ENCODE measurements at regions not wholly inside any gene's neighbourhood (a gene's known extent, or its start where the extent isn't known, plus 50 kb on each side); places are given as distances from the start of the nearest gene placed in this dataset.
A peak's percentile ranks its signal among the peaks of the same experiment; 100 is the strongest.

DNA sequence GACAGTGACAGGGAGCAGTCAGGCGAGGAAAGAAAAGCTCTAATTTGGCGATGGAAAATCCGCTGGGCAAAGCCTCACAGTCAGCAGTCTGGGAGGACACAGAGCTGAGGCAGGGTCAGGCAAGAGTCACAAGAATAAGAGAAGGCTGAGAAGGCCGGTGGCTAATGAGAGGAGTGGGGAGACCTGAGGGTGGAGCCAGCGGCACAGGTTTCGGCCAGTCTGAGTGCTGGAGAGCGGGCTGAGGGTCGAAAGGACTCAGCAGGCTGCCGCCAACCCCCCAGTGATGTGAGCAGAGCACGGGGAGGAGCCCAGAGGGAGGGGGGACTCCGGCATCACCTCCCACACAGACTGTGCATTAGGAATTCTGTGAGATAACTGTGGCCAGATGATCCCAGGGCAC is 500.6 kb upstream of the MYT1L start:
- Histone ChIP-seq H3K18ac (ENCODE audit: extremely low read depth, low read length) (no peak overlapping the region), H2BK20ac (ENCODE audit: low read length) (no peak overlapping the region), H3K9ac (replicated peaks in 1 of 4; ENCODE audit: extremely low read depth in 1 of 4, low read depth in 3 of 4, low read length in 3 of 4) (no peak overlapping the region; a peak in 1 of 7 replicates), H3K23ac (ENCODE audit: insufficient read length) (no peak overlapping the region), H3K14ac (ENCODE audit: insufficient read length) (no peak overlapping the region), H3K79me2 (ENCODE audit: control insufficient read depth in 1 of 2, insufficient read depth in 2 of 2, low read length in 2 of 2) (no peaks in the 10 kb centered on the region), H3K4me3 (ENCODE audit: extremely low read depth in 1 of 4, insufficient read depth in 2 of 4, low read depth in 3 of 4, low read length in 4 of 4) (no peak overlapping the region), H3K9me3 (ENCODE audit: insufficient read depth in 2 of 2, low read depth in 1 of 2, low read length in 1 of 2) (no peaks in the 10 kb centered on the region), H4K91ac (replicated peaks; ENCODE audit: insufficient read length, low read length) (no peak overlapping the region), H2BK5ac (ENCODE audit: low read depth, low read length) (no peak overlapping the region), H2BK12ac (ENCODE audit: low read depth, low read length) (no peak overlapping the region), H3K4me1 (replicated peaks in 1 of 4; ENCODE audit: control insufficient read depth in 3 of 4, insufficient read depth in 4 of 4, low read length in 3 of 4) (no peaks in the 10 kb centered on the region), H3K23me2 (ENCODE audit: low read depth, low read length) (no peaks in the 10 kb centered on the region), H3K4ac (replicated peaks; ENCODE audit: insufficient read length, low read depth, low read length) (no peak overlapping the region), H4K8ac (ENCODE audit: extremely low read depth, insufficient read depth, low read length) (no peak overlapping the region), H4K20me1 (replicated peaks in 1 of 2; ENCODE audit: control insufficient read depth in 1 of 2, insufficient read depth in 2 of 2, low read length in 2 of 2) (no peaks in the 10 kb centered on the region), H3K27me3 (replicated peaks in 1 of 4; ENCODE audit: control insufficient read depth in 3 of 4, extremely low read depth in 1 of 4, insufficient read depth in 3 of 4, low read length in 3 of 4) (no peaks in the 10 kb centered on the region), H2BK15ac (ENCODE audit: low read length) (no peak overlapping the region), H2AK5ac (ENCODE audit: low read depth, low read length) (no peak overlapping the region), H3K4me2 (ENCODE audit: insufficient read depth in 1 of 2, low read depth in 2 of 2, low read length in 2 of 2) (no peak overlapping the region), H3K27ac (ENCODE audit: low read depth, low read length) (no peak overlapping the region), H3K79me1 (ENCODE audit: low read depth, low read length) (no peaks in the 10 kb centered on the region), H2AFZ (ENCODE audit: low read length) (no peak overlapping the region), H3K36me3 (ENCODE audit: control insufficient read depth in 2 of 4, insufficient read depth in 4 of 4, low read length in 3 of 4) (no peaks in the 10 kb centered on the region), H4K5ac (ENCODE audit: insufficient read length, low read depth, low read length) (no peak overlapping the region), H2BK120ac (replicated peaks; ENCODE audit: low read depth, low read length) (no peak overlapping the region), H3K56ac (replicated peaks; ENCODE audit: insufficient read length, low read depth, low read length) (no peak overlapping the region)
- FAIRE-seq (no peak), DNase-seq (ENCODE audit: low read depth in 1 of 2, low spot score in 2 of 2) (peak in 1 of 2 experiments; percentile 49)
- WGBS, 2 experiments (ENCODE audit: extremely low coverage in 1 of 2, insufficient coverage in 1 of 2, insufficient read length in 1 of 2, insufficient replicate concordance in 2 of 2, low coverage in 1 of 2, low lambda C conversion rate in 2 of 2, missing lambda C conversion rate in 1 of 2): 66% methylated on average over 11 of the region's 11 CpGs; no CpG with 5 or more reads in 1 of the 2 experiments
- TF ChIP-seq CTCF (IDR thresholded peaks at IDR 0.05; ENCODE audit: control extremely low read depth in 1 of 3, insufficient read depth in 1 of 3, low read depth in 1 of 3, low read length in 3 of 3): peak in 2 of 3 experiments; percentile 2 to 14; a peak in 1 of 4 replicates
- TF ChIP-seq MAFK (IDR thresholded peaks at IDR 0.05; ENCODE audit: low read depth, low read length): no peak
- TF ChIP-seq TCF12 (IDR thresholded peaks at IDR 0.05; ENCODE audit: low read depth, low read length): no peak
- 0 out of 2 replicates have a peak, but pooled peaks have one; percentile 36 for TF ChIP-seq E2F6 (IDR thresholded peaks at IDR 0.05)
- no peak for TF ChIP-seq CEBPB (IDR thresholded peaks at IDR 0.05; ENCODE audit: low read depth, low read length)
- no peak for TF ChIP-seq HDAC2 (IDR thresholded peaks at IDR 0.05; ENCODE audit: borderline replicate concordance in 1 of 2, low read depth in 2 of 2, low read length in 2 of 2)
- TF ChIP-seq SUZ12 (IDR thresholded peaks at IDR 0.05; ENCODE audit: low read length): no peak
- TF ChIP-seq RAD21 (IDR thresholded peaks at IDR 0.05 in 1 of 2, conservative IDR thresholded peaks at IDR 0.05 in 1 of 2; ENCODE audit: low read depth in 2 of 2, low read length in 2 of 2): peak; percentile 31 to 47; a peak in 3 of 4 replicates
- ChIA-PET POLR2A (ENCODE audit: partially characterized antibody) (no interaction called here), CTCF (ENCODE audit: partially characterized antibody) (interaction anchor here (0.8 to 2.0 kb wide), 3 partner anchors 13 to 133 kb away, joined by 3 to 9 read pairs (median 3); no protein-coding TSS in a partner anchor)

All from H1 (cell line).